ENCODE measurements at regions not wholly inside any gene's neighbourhood (a gene's known extent, or its start where the extent isn't known, plus 50 kb on each side); places are given as distances from the start of the nearest gene placed in this dataset.

- DNase-seq (ENCODE audit: low read depth in 1 of 2, low spot score in 1 of 2) = no peak
- 23% methylated on average over 2 of the region's 2 CpGs for WGBS (ENCODE audit: missing lambda C conversion rate)
- H3K27ac ChIP-seq = no peak overlapping the region
- ChIA-PET CTCF (no interaction called here), POLR2A (no interaction called here)
- no peak overlapping the region for H3K4me2 ChIP-seq
- no peak for FAIRE-seq
- 0 out of 3 replicates have a peak, but pooled peaks cover 6% of the 10 kb centered on the region for H3K4me1 ChIP-seq
- H3K9me3 ChIP-seq = no peaks in the 10 kb centered on the region
- no peak for ATAC-seq
- TF ChIP-seq PBX3 (IDR thresholded peaks at IDR 0.05) (no peak), RFX5 (IDR thresholded peaks at IDR 0.05) (no peak), BHLHE40 (IDR thresholded peaks at IDR 0.05; ENCODE audit: low read depth, low read length) (no peak)
- no peak overlapping the region for H3K4me3 ChIP-seq
These were observed 157.1 kb upstream of the PZP start for GRCh38 chr12:9365296-9365695.

GRCh38 chr12:9364224-9365176, 156.3 kb upstream of the PZP start:
- Histone ChIP-seq H3K9me3 (no peaks in the 10 kb centered on the region), H3K4me2 (no peak overlapping the region), H3K4me1 (0 out of 3 replicates have a peak, but pooled peaks cover 6% of the 10 kb centered on the region), H3K4me3 (no peak overlapping the region), H3K27ac (no peak overlapping the region)
- ChIA-PET CTCF (no interaction called here), POLR2A (no interaction called here)
- ATAC-seq = peak; percentile 33 to 60; a peak in 5 of 6 replicates
- 44% methylated on average over 13 of the region's 13 CpGs for WGBS (ENCODE audit: missing lambda C conversion rate)
- no peak for DNase-seq (ENCODE audit: low read depth in 1 of 2, low spot score in 1 of 2)
- no peak for FAIRE-seq
- no peak for TF ChIP-seq MAZ (IDR thresholded peaks at IDR 0.05; ENCODE audit: borderline replicate concordance, low read depth, low read length)
- no peak for TF ChIP-seq EHF (CRISPR knock-in tag; IDR thresholded peaks at IDR 0.05)
- TF ChIP-seq NPAS2 (CRISPR knock-in tag; IDR thresholded peaks at IDR 0.05; ENCODE audit: borderline replicate concordance) = no peak
- TF ChIP-seq SMC3 (IDR thresholded peaks at IDR 0.05) = no peak
- TF ChIP-seq TP53 (CRISPR knock-in tag; IDR thresholded peaks at IDR 0.05) = no peak
- no peak for TF ChIP-seq JUN (IDR thresholded peaks at IDR 0.05)
- no peak for TF ChIP-seq NR3C1 (IDR thresholded peaks at IDR 0.05)
- TF ChIP-seq CBX8 (IDR thresholded peaks at IDR 0.05) = no peak
- TF ChIP-seq ZC3H11A (IDR thresholded peaks at IDR 0.05) = no peak
- no peak for TF ChIP-seq BHLHE40 (IDR thresholded peaks at IDR 0.05; ENCODE audit: low read depth, low read length)
- no peak for TF ChIP-seq RARB (CRISPR knock-in tag; IDR thresholded peaks at IDR 0.05)
- no peak for TF ChIP-seq HOXB5 (CRISPR knock-in tag; IDR thresholded peaks at IDR 0.05)
- TF ChIP-seq RCOR1 (IDR thresholded peaks at IDR 0.05; ENCODE audit: low read depth, low read length) = no peak
- TF ChIP-seq KDM5A (IDR thresholded peaks at IDR 0.05) = no peak
- TF ChIP-seq SREBF2 (IDR thresholded peaks at IDR 0.05) = no peak
- no peak for TF ChIP-seq USF2 (IDR thresholded peaks at IDR 0.05)
- TF ChIP-seq CTCF (IDR thresholded peaks at IDR 0.05) = no peak

GRCh38 chr12:9363145-9363544, 154.9 kb upstream of the PZP start:
- no peak for FAIRE-seq
- H3K9me3 ChIP-seq = no peaks in the 10 kb centered on the region
- ATAC-seq = no peak
- DNase-seq (ENCODE audit: low read depth in 1 of 2, low spot score in 1 of 2) = no peak
- TF ChIP-seq NR3C1 (IDR thresholded peaks at IDR 0.05) (no peak), CBX8 (IDR thresholded peaks at IDR 0.05) (no peak), ZNF302 (CRISPR knock-in tag; IDR thresholded peaks at IDR 0.05) (no peak), JUNB (IDR thresholded peaks at IDR 0.05) (no peak), RCOR1 (IDR thresholded peaks at IDR 0.05; ENCODE audit: low read depth, low read length) (no peak), MYC (IDR thresholded peaks at IDR 0.05; ENCODE audit: borderline replicate concordance, low read length) (no peak), HOXB5 (CRISPR knock-in tag; IDR thresholded peaks at IDR 0.05) (no peak), EHMT2 (IDR thresholded peaks at IDR 0.05; ENCODE audit: low read depth) (no peak), MAFK (IDR thresholded peaks at IDR 0.05; ENCODE audit: partially characterized antibody) (no peak), FOXS1 (CRISPR knock-in tag; IDR thresholded peaks at IDR 0.05) (no peak), GATA3 (IDR thresholded peaks at IDR 0.05; ENCODE audit: borderline replicate concordance) (no peak), CHD2 (IDR thresholded peaks at IDR 0.05; ENCODE audit: low read length, partially characterized antibody) (no peak), RARB (CRISPR knock-in tag; IDR thresholded peaks at IDR 0.05) (no peak), FOSL2 (IDR thresholded peaks at IDR 0.05) (no peak), FOSL2 (CRISPR knock-in tag; IDR thresholded peaks at IDR 0.05) (no peak), HOXA7 (CRISPR knock-in tag; IDR thresholded peaks at IDR 0.05) (no peak), KDM1A (IDR thresholded peaks at IDR 0.05; ENCODE audit: low read depth) (no peak), CEBPB (IDR thresholded peaks at IDR 0.05) (no peak), RFX5 (IDR thresholded peaks at IDR 0.05) (no peak), JUN (IDR thresholded peaks at IDR 0.05) (no peak)
- H3K4me2 ChIP-seq = no peak overlapping the region
- H3K27ac ChIP-seq = no peak overlapping the region
- 36% methylated on average over 6 of the region's 6 CpGs for WGBS (ENCODE audit: missing lambda C conversion rate)
- ChIA-PET POLR2A (no interaction called here), CTCF (no interaction called here)
- H3K4me1 ChIP-seq = 0 out of 3 replicates have a peak, but pooled peaks cover 6% of the 10 kb centered on the region
- H3K4me3 ChIP-seq = no peak overlapping the region

Measured in A549 (cell line).